ENCODE measurements at regions not wholly inside any gene's neighbourhood (a gene's known extent, or its start where the extent isn't known, plus 50 kb on each side); places are given as distances from the start of the nearest gene placed in this dataset.

- no peak for DNase-seq
Observed at GRCh38 chr18:76771192-76771799, 51.1 kb upstream of the ZNF236 start.

GRCh38 chr18:76767954-76768353 lies 54.4 kb upstream of the ZNF236 start:
- DNase-seq = no peak

GRCh38 chr18:76766429-76766828 lies 55.9 kb upstream of the ZNF236 start:
- no peak for DNase-seq

GRCh38 chr18:76765649-76766048 lies 56.7 kb upstream of the ZNF236 start:
- no peak for DNase-seq

GRCh38 chr18:76764291-76764901 lies 58.0 kb upstream of the ZNF236 start:
- DNase-seq = no peak

GRCh38 chr18:76759056-76759455 lies 63.3 kb upstream of the ZNF236 start:
- DNase-seq = no peak

GRCh38 chr18:76757925-76758324 lies 64.4 kb upstream of the ZNF236 start:
- no peak for DNase-seq

- DNase-seq = no peak
Observed at GRCh38 chr18:76757335-76757734, 65.0 kb upstream of the ZNF236 start.

- no peak for DNase-seq
Observed at GRCh38 chr18:76756531-76757253, 65.7 kb upstream of the ZNF236 start.

GRCh38 chr18:76754351-76754750 lies 68.0 kb upstream of the ZNF236 start:
- DNase-seq = no peak

GRCh38 chr18:76752400-76752799 lies 70.0 kb upstream of the ZNF236 start:
- no peak for DNase-seq

- DNase-seq = no peak
Observed at GRCh38 chr18:76750917-76751890, 71.2 kb upstream of the ZNF236 start.

GRCh38 chr18:76750269-76750668 lies 72.1 kb upstream of the ZNF236 start:
- DNase-seq = no peak

GRCh38 chr18:76747676-76748075 lies 74.7 kb upstream of the ZNF236 start:
- no peak for DNase-seq

- no peak for DNase-seq
Observed at GRCh38 chr18:76741346-76741745, 81.0 kb upstream of the ZNF236 start.

- DNase-seq = no peak
Observed at GRCh38 chr18:76736309-76736708, 86.0 kb upstream of the ZNF236 start.

GRCh38 chr18:76730901-76731300 lies 91.5 kb upstream of the ZNF236 start:
- DNase-seq = no peak

- no peak for DNase-seq
Observed at GRCh38 chr18:76727589-76727988, 94.8 kb upstream of the ZNF236 start.

- no peak for DNase-seq
Observed at GRCh38 chr18:76725445-76725844, 96.9 kb upstream of the ZNF236 start.

- DNase-seq = no peak
Observed at GRCh38 chr18:76722224-76723061, 99.9 kb upstream of the ZNF236 start.

- peak; percentile 75 for DNase-seq
Observed at GRCh38 chr18:76721207-76721996, 101.0 kb upstream of the ZNF236 start.
